ENCODE measurements at regions not wholly inside any gene's neighbourhood (a gene's known extent, or its start where the extent isn't known, plus 50 kb on each side); places are given as distances from the start of the nearest gene placed in this dataset.

DNA sequence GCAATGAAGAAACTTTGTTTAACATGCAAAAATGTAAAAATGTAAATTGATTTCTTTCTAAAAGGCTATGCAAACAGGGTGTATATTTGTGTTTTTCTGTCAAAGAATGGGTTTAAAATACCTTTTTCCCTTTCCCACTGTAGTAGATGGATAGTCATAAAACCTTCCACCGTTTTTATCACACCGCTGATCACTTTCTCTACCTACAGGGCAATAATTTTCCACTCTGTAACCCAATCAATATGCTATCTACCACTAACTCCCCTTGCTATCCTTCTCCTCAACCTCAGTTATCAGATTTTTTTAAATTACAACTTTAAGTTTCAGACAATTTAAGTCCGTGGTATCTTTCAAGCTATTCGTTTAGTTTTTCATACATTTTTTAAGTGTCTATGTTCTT, 91.4 kb upstream of the ARID1B start:
- no peak for TF ChIP-seq EZH2 (IDR thresholded peaks at IDR 0.05)
- TF ChIP-seq CTCF (IDR thresholded peaks at IDR 0.05): no peak

All from neural progenitor cell (in vitro differentiated cells).